RWPE2 (cell line): ENCODE measurements at regions not wholly inside any gene's neighbourhood (a gene's known extent, or its start where the extent isn't known, plus 50 kb on each side); places are given as distances from the start of the nearest gene placed in this dataset.
"Not testable (repeated sequence)": the region's sequence is repeated elsewhere in the genome, so short reads cannot be mapped to it uniquely, and the experiment has no call there.

ENCODE experiments used
- ATAC-seq: fragments of 200-7000 bp; cut with Tn5 transposase; 3 replicates; pipeline ENCODE4 v1.9.1; 2021; ENCODE audit warnings: low read depth
- DNase-seq: peaks from one replicate; pipeline ENCODE4 v3.0.0-alpha.2; 2020; ENCODE audit warnings: low spot score
- H3K27ac ChIP-seq: fragments of 450-650 bp; 2 replicates; pipeline ENCODE4 v1.5.1; 2017; ENCODE audit warnings: mild to moderate bottlenecking; ENCODE audit not compliant: poor library complexity, severe bottlenecking
- H3K27me3 ChIP-seq: fragments of 250-450 bp; sonication (Bioruptor Pico); 2 replicates; pipeline ENCODE4 v1.5.1; 2021; ENCODE audit warnings: mild to moderate bottlenecking, moderate library complexity; ENCODE audit not compliant: insufficient read depth, poor library complexity, severe bottlenecking
- H3K36me3 ChIP-seq: fragments of 250-450 bp; sonication (Bioruptor Pico); 2 replicates; pipeline ENCODE4 v1.5.1; 2020; ENCODE audit warnings: low read depth, mild to moderate bottlenecking, moderate library complexity
- H3K4me1 ChIP-seq: fragments of 250-450 bp; sonication (Bioruptor Pico); 2 replicates; pipeline ENCODE4 v1.5.1; 2021; ENCODE audit warnings: mild to moderate bottlenecking, moderate library complexity; ENCODE audit not compliant: insufficient read depth, poor library complexity, severe bottlenecking
- H3K4me3 ChIP-seq: fragments of 250-450 bp; sonication (Bioruptor Pico); 2 replicates; pipeline ENCODE4 v1.5.1; 2021; ENCODE audit warnings: mild to moderate bottlenecking, moderate library complexity; ENCODE audit not compliant: severe bottlenecking
- H3K9me3 ChIP-seq: fragments of 250-450 bp; sonication (Bioruptor Pico); 2 replicates; pipeline ENCODE4 v1.5.1; 2021; ENCODE audit warnings: mild to moderate bottlenecking, moderate library complexity; ENCODE audit not compliant: severe bottlenecking
- CTCF ChIP-seq: fragments of 450-650 bp; IDR thresholded peaks from one replicate; pipeline ENCODE4 v1.5.1; 2017; ENCODE audit warnings: mild to moderate bottlenecking, moderate library complexity; ENCODE audit not compliant: poor library complexity, severe bottlenecking

- Histone ChIP-seq H3K27ac (no peak overlapping the region), H3K4me3 (no peak overlapping the region), H3K9me3 (no peaks in the 10 kb centered on the region), H3K27me3 (no peaks in the 10 kb centered on the region), H3K36me3 (no peaks in the 10 kb centered on the region), H3K4me1 (no peaks in the 10 kb centered on the region)
- no peak for DNase-seq
- TF ChIP-seq CTCF, result peak; percentile 2
- ATAC-seq, result no peak
These were observed 678.0 kb downstream of the ZEB2 start for GRCh38 chr2:143841935-143842334.

- Histone ChIP-seq H3K27me3 (no peaks in the 10 kb centered on the region), H3K4me1 (no peaks in the 10 kb centered on the region), H3K36me3 (no peaks in the 10 kb centered on the region), H3K9me3 (no peaks in the 10 kb centered on the region), H3K4me3 (no peak overlapping the region), H3K27ac (no peak overlapping the region)
- ATAC-seq, result no peak
- DNase-seq, result no peak
- TF ChIP-seq CTCF, result no peak
These were observed 679.3 kb downstream of the ZEB2 start for GRCh38 chr2:143840601-143841000.

- TF ChIP-seq CTCF, result no peak
- no peaks in the 10 kb centered on the region for H3K9me3 ChIP-seq
- no peak overlapping the region for H3K4me3 ChIP-seq
- no peak overlapping the region for H3K27ac ChIP-seq
- no peaks in the 10 kb centered on the region for H3K36me3 ChIP-seq
- no peaks in the 10 kb centered on the region for H3K4me1 ChIP-seq
- ATAC-seq (no peak), DNase-seq (no peak)
- H3K27me3 ChIP-seq, result no peaks in the 10 kb centered on the region
These were observed 679.7 kb downstream of the ZEB2 start for GRCh38 chr2:143840194-143840593.

- H3K9me3 ChIP-seq, result no peaks in the 10 kb centered on the region
- H3K27me3 ChIP-seq, result no peaks in the 10 kb centered on the region
- DNase-seq (no peak), ATAC-seq (no peak)
- TF ChIP-seq CTCF, result no peak
- no peak overlapping the region for H3K27ac ChIP-seq
- H3K4me1 ChIP-seq, result no peaks in the 10 kb centered on the region
- no peaks in the 10 kb centered on the region for H3K36me3 ChIP-seq
- H3K4me3 ChIP-seq, result no peak overlapping the region
These were observed 680.5 kb downstream of the ZEB2 start for GRCh38 chr2:143839456-143839855.

GRCh38 chr2:143837055-143837454, 682.9 kb downstream of the ZEB2 start:
- not testable (repeated sequence) for ATAC-seq, H3K4me3 ChIP-seq, H3K27ac ChIP-seq, H3K36me3 ChIP-seq, H3K4me1 ChIP-seq, H3K9me3 ChIP-seq, H3K27me3 ChIP-seq, DNase-seq

- Histone ChIP-seq H3K9me3 (no peaks in the 10 kb centered on the region), H3K4me3 (no peak overlapping the region), H3K4me1 (no peaks in the 10 kb centered on the region), H3K36me3 (no peaks in the 10 kb centered on the region), H3K27ac (no peak overlapping the region), H3K27me3 (no peaks in the 10 kb centered on the region)
- ATAC-seq (no peak), DNase-seq (no peak)
- TF ChIP-seq CTCF, result no peak
These were observed 684.4 kb downstream of the ZEB2 start for GRCh38 chr2:143835481-143835880.
